Smooth muscle cell (in vitro differentiated cells): ENCODE measurements at regions not wholly inside any gene's neighbourhood (a gene's known extent, or its start where the extent isn't known, plus 50 kb on each side); places are given as distances from the start of the nearest gene placed in this dataset.

Source experiments
- DNase-seq: peaks from one replicate; lab custom pipeline; 2025; ENCODE audit not compliant: unreplicated experiment; lab: John Stamatoyannopoulos, UW
- H2AFZ ChIP-seq: fragments of 200-600 bp; sonication (generic); 2 replicates; pipeline ENCODE4 v1.6.0; 2016; ENCODE audit warnings: antibody characterized with exemption, low read depth, mild to moderate bottlenecking
- H3F3A ChIP-seq: fragments of 200-600 bp; sonication (generic); 2 replicates; pipeline ENCODE4 v1.6.0; 2017; ENCODE audit warnings: antibody characterized with exemption, low read depth
- H3K27ac ChIP-seq: fragments of 200-600 bp; sonication (generic); 2 replicates; pipeline ENCODE4 v1.5.1; 2016; ENCODE audit warnings: low read depth, mild to moderate bottlenecking
- H3K27me3 ChIP-seq: fragments of 200-600 bp; sonication (generic); 2 replicates; pipeline ENCODE4 v1.6.1; 2016; ENCODE audit warnings: low read depth, mild to moderate bottlenecking
- H3K36me3 ChIP-seq: fragments of 200-600 bp; sonication (generic); 2 replicates; pipeline ENCODE4 v1.5.1; 2016; ENCODE audit warnings: low read depth
- H3K4me1 ChIP-seq: fragments of 200-600 bp; sonication (generic); 2 replicates; pipeline ENCODE4 v1.5.1; 2016; ENCODE audit warnings: low read depth
- H3K4me2 ChIP-seq: fragments of 200-600 bp; sonication (generic); 2 replicates; pipeline ENCODE4 v1.6.0; 2016; ENCODE audit warnings: mild to moderate bottlenecking
- H3K4me3 ChIP-seq: fragments of 200-600 bp; sonication (generic); 2 replicates; pipeline ENCODE4 v1.5.1; 2016; ENCODE audit warnings: mild to moderate bottlenecking
- H3K79me2 ChIP-seq: fragments of 200-600 bp; sonication (generic); 2 replicates; pipeline ENCODE4 v1.6.0; 2016; ENCODE audit warnings: low read depth, mild to moderate bottlenecking
- H3K9ac ChIP-seq: fragments of 200-600 bp; sonication (generic); 2 replicates; pipeline ENCODE4 v1.6.0; 2016; ENCODE audit warnings: low read depth
- H3K9me3 ChIP-seq: fragments of 200-600 bp; sonication (generic); replicated peaks from 2 replicates; pipeline ENCODE4 v1.5.1; 2016; ENCODE audit warnings: low read depth
- H4K20me1 ChIP-seq: fragments of 200-600 bp; sonication (generic); 2 replicates; pipeline ENCODE4 v1.6.0; 2016; ENCODE audit warnings: low read depth
- CTCF ChIP-seq: fragments of 200-600 bp; sonication (generic); IDR thresholded peaks from 2 replicates; pipeline ENCODE4 v1.5.1; 2017; ENCODE audit warnings: borderline replicate concordance, mild to moderate bottlenecking, antibody characterized with exemption; ENCODE audit not compliant: insufficient read depth, poor library complexity, severe bottlenecking
- WGBS: methylation state at CpG from one replicate; pipeline ENCODE4 v1.1.7; 2016; ENCODE audit warnings: low lambda C conversion rate; 5-methylcytosine and 5-hydroxymethylcytosine counted together

GRCh38 chr5:148012801-148013200, 51.0 kb upstream of the SPINK5 start:
- Histone ChIP-seq H3K79me2 (no peaks in the 10 kb centered on the region), H3K27ac (peak overlapping the region; percentile 63), H3K36me3 (no peaks in the 10 kb centered on the region), H3K9me3 (no peaks in the 10 kb centered on the region), H4K20me1 (no peaks in the 10 kb centered on the region), H3K27me3 (no peaks in the 10 kb centered on the region), H2AFZ (no peak overlapping the region), H3F3A (no peaks in the 10 kb centered on the region), H3K4me1 (peaks cover 11% of the 10 kb centered on the region), H3K4me2 (peak overlapping the region; percentile 41), H3K4me3 (no peak overlapping the region), H3K9ac (no peak overlapping the region)
- TF ChIP-seq CTCF: no peak
- no peak for DNase-seq
- WGBS: 51% methylated on average over 3 of the region's 3 CpGs

- peak overlapping the region; percentile 41 for H3K4me2 ChIP-seq
- peak overlapping the region; percentile 65 for H3K27ac ChIP-seq
- WGBS: 54% methylated on average over 3 of the region's 3 CpGs
Observed at GRCh38 chr5:148011398-148012137, 52.2 kb upstream of the SPINK5 start.

GRCh38 chr5:148005788-148006520, 57.8 kb upstream of the SPINK5 start:
- H3F3A ChIP-seq: no peaks in the 10 kb centered on the region
- no peak overlapping the region for H3K27ac ChIP-seq
- no peak overlapping the region for H3K9ac ChIP-seq
- no peaks in the 10 kb centered on the region for H3K79me2 ChIP-seq
- peaks cover 9% of the 10 kb centered on the region for H3K36me3 ChIP-seq
- no peaks in the 10 kb centered on the region for H3K4me1 ChIP-seq
- no peak overlapping the region for H3K4me3 ChIP-seq
- H3K9me3 ChIP-seq: peaks cover 10% of the 10 kb centered on the region
- 74% methylated on average over 12 of the region's 12 CpGs for WGBS
- no peak overlapping the region for H2AFZ ChIP-seq
- no peaks in the 10 kb centered on the region for H3K27me3 ChIP-seq
- no peaks in the 10 kb centered on the region for H4K20me1 ChIP-seq
- no peak for TF ChIP-seq CTCF
- no peak overlapping the region for H3K4me2 ChIP-seq
- no peak for DNase-seq

More at GRCh38 chr5:148011398-148012137, 52.2 kb upstream of the SPINK5 start:
- no peaks in the 10 kb centered on the region for H4K20me1 ChIP-seq
- no peak overlapping the region for H3K9ac ChIP-seq
- no peaks in the 10 kb centered on the region for H3K36me3 ChIP-seq
- DNase-seq: no peak
- no peaks in the 10 kb centered on the region for H3K79me2 ChIP-seq
- H3K4me3 ChIP-seq: no peak overlapping the region
- peaks cover 11% of the 10 kb centered on the region for H3K4me1 ChIP-seq
- TF ChIP-seq CTCF: no peak
- H3F3A ChIP-seq: no peaks in the 10 kb centered on the region
- no peaks in the 10 kb centered on the region for H3K27me3 ChIP-seq
- H3K9me3 ChIP-seq: no peaks in the 10 kb centered on the region
- no peak overlapping the region for H2AFZ ChIP-seq
